D721Med (cell line): ENCODE measurements at regions not wholly inside any gene's neighbourhood (a gene's known extent, or its start where the extent isn't known, plus 50 kb on each side); places are given as distances from the start of the nearest gene placed in this dataset.

Source experiments
- DNase-seq: peaks from one replicate; pipeline ENCODE4 v3.0.0; 2011; ENCODE audit warnings: low spot score; ENCODE audit not compliant: insufficient read length
- FAIRE-seq: peaks from 2 replicates; lab custom pipeline; 2011; peaks lifted over from hg19 to GRCh38; lab: Jason Lieb, UNC
- TF ChIP-seq, protein P1 (sequence below): IDR thresholded peaks from 2 replicates; pipeline ENCODE4 v1.5.1; 2012; ENCODE audit warnings: mild to moderate bottlenecking, control low read depth; ENCODE audit not compliant: insufficient read depth; ENCODE audit errors: missing control alignments

DNA sequence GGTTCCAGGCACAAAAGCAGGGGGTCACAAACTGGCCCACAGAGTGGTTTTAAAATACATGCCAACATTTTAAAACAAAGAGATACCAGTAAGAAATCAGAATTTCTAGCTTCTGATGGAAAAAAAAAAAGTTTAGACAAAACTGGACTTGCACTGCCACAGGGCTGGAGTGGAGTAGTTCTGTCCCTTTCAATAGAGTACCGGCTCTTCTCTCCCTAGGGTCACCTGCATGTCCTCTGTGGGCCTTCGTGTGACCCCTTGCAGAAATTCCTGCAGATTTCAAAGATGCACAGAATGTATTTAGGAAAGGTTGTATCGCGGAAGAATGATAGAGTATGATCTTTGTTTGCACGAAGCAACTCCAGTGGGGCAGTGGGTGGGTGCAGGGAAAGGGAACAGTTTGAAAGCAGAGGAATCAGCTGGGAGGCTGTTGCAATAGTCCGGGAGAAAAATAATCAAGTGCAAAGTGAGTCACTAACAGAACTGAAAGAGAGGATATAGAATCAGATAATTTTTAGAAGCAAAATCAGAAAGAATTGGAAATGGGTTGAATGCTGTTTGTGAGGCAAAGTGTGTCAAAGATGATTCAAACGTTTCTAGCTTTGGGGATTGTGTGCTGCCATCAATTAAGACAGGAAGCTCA, 97.3 kb upstream of the STXBP5 start:
- TF ChIP-seq, protein P1, sequence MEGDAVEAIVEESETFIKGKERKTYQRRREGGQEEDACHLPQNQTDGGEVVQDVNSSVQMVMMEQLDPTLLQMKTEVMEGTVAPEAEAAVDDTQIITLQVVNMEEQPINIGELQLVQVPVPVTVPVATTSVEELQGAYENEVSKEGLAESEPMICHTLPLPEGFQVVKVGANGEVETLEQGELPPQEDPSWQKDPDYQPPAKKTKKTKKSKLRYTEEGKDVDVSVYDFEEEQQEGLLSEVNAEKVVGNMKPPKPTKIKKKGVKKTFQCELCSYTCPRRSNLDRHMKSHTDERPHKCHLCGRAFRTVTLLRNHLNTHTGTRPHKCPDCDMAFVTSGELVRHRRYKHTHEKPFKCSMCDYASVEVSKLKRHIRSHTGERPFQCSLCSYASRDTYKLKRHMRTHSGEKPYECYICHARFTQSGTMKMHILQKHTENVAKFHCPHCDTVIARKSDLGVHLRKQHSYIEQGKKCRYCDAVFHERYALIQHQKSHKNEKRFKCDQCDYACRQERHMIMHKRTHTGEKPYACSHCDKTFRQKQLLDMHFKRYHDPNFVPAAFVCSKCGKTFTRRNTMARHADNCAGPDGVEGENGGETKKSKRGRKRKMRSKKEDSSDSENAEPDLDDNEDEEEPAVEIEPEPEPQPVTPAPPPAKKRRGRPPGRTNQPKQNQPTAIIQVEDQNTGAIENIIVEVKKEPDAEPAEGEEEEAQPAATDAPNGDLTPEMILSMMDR = no peak
- no peak for FAIRE-seq
- no peak for DNase-seq

DNA sequence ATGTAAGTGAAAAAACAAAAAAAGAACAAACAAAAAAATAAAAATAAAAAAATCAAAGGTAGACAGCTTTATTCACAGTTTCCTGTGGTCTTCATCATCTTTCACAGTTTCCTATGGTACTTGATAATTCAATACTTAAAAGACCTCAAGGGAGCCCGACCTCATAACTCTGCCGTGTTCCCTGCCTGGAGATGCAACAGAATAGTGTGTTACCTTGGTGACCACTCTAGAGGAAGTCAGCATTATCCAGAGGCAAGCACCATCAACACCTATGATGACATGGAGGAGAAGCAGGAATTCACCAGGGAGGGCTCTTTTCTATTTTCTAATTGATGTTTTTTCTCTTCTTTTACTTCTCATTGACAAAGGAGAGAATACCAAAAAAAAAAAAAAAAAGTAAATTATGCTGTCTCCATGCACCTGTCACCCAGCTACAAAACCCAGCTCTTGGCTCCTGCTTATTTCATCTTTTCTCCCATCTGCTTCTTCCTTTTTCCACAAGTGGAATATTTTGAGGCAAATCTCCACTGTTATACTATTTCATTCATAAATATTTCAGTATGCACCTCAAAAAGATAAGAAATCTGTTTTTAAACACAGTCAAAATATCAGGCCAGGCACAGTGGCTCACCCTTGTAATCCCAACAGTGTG, 95.8 kb upstream of the STXBP5 start:
- TF ChIP-seq, protein P1 = no peak
- FAIRE-seq (no peak), DNase-seq (no peak)

DNA sequence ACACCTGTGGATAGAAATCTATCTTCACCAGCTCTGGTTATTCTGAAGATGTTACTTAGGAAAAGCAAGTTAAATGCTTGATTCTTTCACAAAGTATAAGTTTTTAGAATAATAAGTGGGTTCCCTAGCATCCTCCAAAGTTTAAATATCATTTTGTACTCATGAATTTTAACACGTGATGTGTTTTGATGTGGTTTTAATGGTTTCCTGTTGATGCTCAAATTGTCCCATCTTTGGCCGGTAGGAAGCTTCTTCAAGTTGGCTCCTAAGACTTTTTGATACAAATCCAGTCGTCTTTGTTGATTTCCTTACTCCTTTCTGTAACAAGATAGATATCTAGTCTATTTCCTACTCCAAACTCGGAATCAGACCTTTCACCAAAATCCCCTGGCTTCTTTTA, 94.5 kb upstream of the STXBP5 start:
- DNase-seq (no peak), FAIRE-seq (no peak)
- TF ChIP-seq, protein P1 = no peak

DNA sequence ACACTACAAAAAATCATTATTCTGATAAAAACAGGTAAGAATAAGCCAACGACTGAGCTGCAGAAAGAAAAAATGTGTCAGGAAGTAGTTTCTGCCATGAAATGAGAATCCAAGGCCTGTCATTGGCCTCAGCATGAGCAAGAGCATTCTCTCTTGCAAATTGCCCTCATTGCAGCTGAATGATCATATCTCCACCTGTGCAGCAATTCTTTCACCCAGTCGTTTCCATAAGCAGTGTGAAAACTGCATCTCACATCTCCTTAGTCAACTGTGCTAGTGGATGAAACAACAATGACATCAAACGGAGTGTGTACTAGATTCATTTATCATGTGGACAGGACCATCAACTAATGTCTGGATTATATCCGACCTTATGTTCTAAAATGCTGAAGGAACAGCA, 88.2 kb upstream of the STXBP5 start:
- DNase-seq (no peak), FAIRE-seq (no peak)
- TF ChIP-seq, protein P1 = no peak

DNA sequence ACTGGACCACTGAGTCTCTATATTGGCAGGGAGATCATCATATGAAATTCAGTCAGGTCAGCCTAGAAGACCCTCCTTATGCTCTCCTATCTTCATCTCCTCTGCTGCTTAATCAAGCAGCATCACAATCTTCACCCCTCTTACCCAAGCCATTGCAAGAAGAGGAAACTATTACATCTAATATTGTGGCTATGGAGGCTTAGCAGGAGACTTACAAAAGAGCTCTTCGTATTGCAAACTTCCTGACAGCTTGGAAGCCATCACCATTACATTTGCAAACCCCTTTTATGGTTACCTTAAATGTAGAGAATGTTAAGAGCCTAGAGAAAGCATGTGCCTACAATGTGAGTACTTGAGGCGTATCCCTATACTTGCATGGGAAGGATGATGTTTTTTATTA, 87.2 kb upstream of the STXBP5 start:
- TF ChIP-seq, protein P1 = no peak
- DNase-seq = no peak
- no peak for FAIRE-seq

DNA sequence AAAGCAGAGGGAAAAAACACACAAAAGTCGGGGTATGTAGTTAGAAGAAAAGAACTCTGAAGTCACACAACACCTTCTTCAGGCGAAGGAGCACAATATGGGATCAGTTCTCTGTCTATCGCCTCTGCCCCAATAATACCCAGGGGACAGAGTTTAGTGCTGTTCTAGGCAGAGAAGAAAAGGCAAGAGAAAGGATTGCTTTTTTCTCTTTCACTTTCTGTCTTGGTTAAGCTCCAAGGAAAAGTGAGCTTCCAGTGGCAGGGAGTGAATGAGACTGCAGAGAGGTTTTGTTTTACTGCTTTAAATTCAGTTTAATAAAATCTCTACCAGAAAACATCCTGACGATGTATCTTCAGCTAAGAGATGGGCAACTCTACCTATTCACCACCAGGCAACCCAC, 86.6 kb upstream of the STXBP5 start:
- DNase-seq = no peak
- TF ChIP-seq, protein P1 = no peak
- no peak for FAIRE-seq

DNA sequence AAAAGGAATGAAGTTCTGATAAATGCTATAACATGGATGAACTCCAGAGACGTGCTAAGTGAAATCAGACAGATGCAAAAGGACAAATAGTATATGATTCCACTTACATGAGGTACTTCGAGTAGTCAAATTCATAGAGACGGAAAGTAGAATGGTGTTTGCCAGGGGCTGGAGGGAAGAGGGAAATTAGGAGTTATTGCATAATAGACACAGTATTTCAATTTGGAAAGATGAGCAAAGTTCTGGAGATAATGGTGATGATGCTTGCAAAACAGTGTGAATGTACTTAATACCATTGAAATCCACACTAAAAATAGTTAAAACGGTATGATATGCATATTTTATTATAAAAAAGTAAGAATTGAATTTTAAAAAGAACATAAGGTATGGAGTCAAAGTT, 84.9 kb upstream of the STXBP5 start:
- FAIRE-seq (no peak), DNase-seq (no peak)
- TF ChIP-seq, protein P1 = no peak
